IMR-90 (cell line): ENCODE measurements at regions not wholly inside any gene's neighbourhood (a gene's known extent, or its start where the extent isn't known, plus 50 kb on each side); places are given as distances from the start of the nearest gene placed in this dataset.

ENCODE experiments used
- ATAC-seq: fragments of 200-7000 bp; cut with Tn5 transposase; 2 replicates; pipeline ENCODE4 v1.9.1; 2020; ENCODE audit warnings: low read depth, mild to moderate bottlenecking, moderate library complexity
- BruUV-seq: library from RNA; stranded (reverse); fragments of 400-500 nt; replicated peaks from 2 replicates; lab custom pipeline; 2021; lab: Mats Ljungman, UMichigan
- CTCF ChIA-PET: fragments of 300-600 bp; formaldehyde crosslinking; extraction: SDS; loops from one replicate; lab custom pipeline; 2021; ENCODE audit warnings: antibody characterized with exemption; lab: Yijun Ruan, JAX
- POLR2A ChIA-PET: fragments of 300-600 bp; sonication (Branson Sonifier 250); formaldehyde crosslinking; loops from one replicate; lab custom pipeline; 2022; ENCODE audit warnings: antibody characterized with exemption; ENCODE audit not compliant: unreplicated experiment; lab: Charles Lee
- DNase-seq: peaks from one replicate; pipeline ENCODE4 v3.0.0; 2013
- H2AFZ ChIP-seq: replicated peaks from 2 replicates; pipeline ENCODE3; 2013; ENCODE audit warnings: low read length, mild to moderate bottlenecking; ENCODE audit not compliant: poor library complexity
- H2AK5ac ChIP-seq: 2 replicates; pipeline ENCODE4 v1.6.1; 2013; ENCODE audit warnings: low read depth, low read length, inconsistent platforms
- H2AK9ac ChIP-seq: replicated peaks from 2 replicates; pipeline ENCODE3; 2013; ENCODE audit warnings: mild to moderate bottlenecking, low read depth, low read length, moderate library complexity; ENCODE audit not compliant: poor library complexity
- H2BK120ac ChIP-seq: 2 replicates; pipeline ENCODE4 v1.6.1; 2013; ENCODE audit warnings: low read depth, low read length, inconsistent platforms
- H2BK15ac ChIP-seq: 3 replicates; pipeline ENCODE4 v1.6.1; 2013; ENCODE audit warnings: low read depth, low read length, inconsistent platforms
- H2BK20ac ChIP-seq: 2 replicates; pipeline ENCODE4 v1.6.1; 2013; ENCODE audit warnings: low read depth, mild to moderate bottlenecking, inconsistent platforms, low read length, moderate library complexity
- H2BK5ac ChIP-seq: 2 replicates; pipeline ENCODE4 v1.6.1; 2013; ENCODE audit warnings: mild to moderate bottlenecking, low read depth, low read length, inconsistent platforms; ENCODE audit not compliant: poor library complexity, severe bottlenecking
- H3K14ac ChIP-seq: replicated peaks from 2 replicates; pipeline ENCODE4 v1.6.1; 2013; ENCODE audit warnings: low read depth, low read length, inconsistent platforms
- H3K18ac ChIP-seq: 2 replicates; pipeline ENCODE4 v1.6.1; 2013; ENCODE audit warnings: low read depth, low read length, control low read depth
- H3K23ac ChIP-seq: 2 replicates; pipeline ENCODE4 v1.6.1; 2013; ENCODE audit warnings: low read depth, low read length, inconsistent platforms
- H3K27ac ChIP-seq: 2 replicates; pipeline ENCODE4 v1.5.1; 2013; ENCODE audit warnings: mild to moderate bottlenecking, control low read depth, low read length; ENCODE audit not compliant: insufficient read depth
- H3K27me3 ChIP-seq: 2 replicates; pipeline ENCODE4 v1.6.1; 2013; ENCODE audit warnings: low read length; ENCODE audit not compliant: control insufficient read depth, insufficient read depth
- H3K36me3 ChIP-seq: 2 replicates; pipeline ENCODE4 v1.6.1; 2013; ENCODE audit warnings: low read length, mixed read lengths; ENCODE audit not compliant: control insufficient read depth, insufficient read depth
- H3K4ac ChIP-seq: 2 replicates; pipeline ENCODE4 v1.6.1; 2013; ENCODE audit warnings: low read depth, low read length, inconsistent platforms
- H3K4me1 ChIP-seq: 2 replicates; pipeline ENCODE4 v1.6.1; 2013; ENCODE audit warnings: low read length, mixed read lengths; ENCODE audit not compliant: control insufficient read depth, insufficient read depth
- H3K4me2 ChIP-seq: 2 replicates; pipeline ENCODE4 v1.6.1; 2013; ENCODE audit warnings: low read depth, mild to moderate bottlenecking, control low read depth, low read length, moderate library complexity
- H3K4me3 ChIP-seq: 2 replicates; pipeline ENCODE4 v1.5.1; 2013; ENCODE audit warnings: low read depth, mild to moderate bottlenecking, control low read depth, low read length, moderate library complexity; ENCODE audit not compliant: insufficient read depth
- H3K56ac ChIP-seq: 2 replicates; pipeline ENCODE4 v1.6.1; 2013; ENCODE audit warnings: low read length, inconsistent platforms; ENCODE audit not compliant: insufficient read depth; ENCODE audit errors: extremely low read depth
- H3K79me1 ChIP-seq, 2 experiments: 2 replicates each; pipeline ENCODE4 v1.6.1; 2013; ENCODE audit warnings: low read length in 2 of 2, inconsistent platforms in 1 of 2, low read depth in 1 of 2
- H3K9ac ChIP-seq: 2 replicates; pipeline ENCODE4 v1.6.1; 2013; ENCODE audit warnings: low read depth, low read length, control low read depth
- H3K9me1 ChIP-seq: 2 replicates; pipeline ENCODE4 v1.6.1; 2013; ENCODE audit warnings: low read length, inconsistent platforms; ENCODE audit not compliant: insufficient read depth
- H3K9me3 ChIP-seq: 2 replicates; pipeline ENCODE4 v1.6.1; 2013; ENCODE audit warnings: low read length; ENCODE audit not compliant: control insufficient read depth, insufficient read depth
- H4K20me1 ChIP-seq: 2 replicates; pipeline ENCODE4 v1.6.1; 2013; ENCODE audit warnings: low read length, inconsistent platforms; ENCODE audit not compliant: insufficient read depth
- H4K5ac ChIP-seq: 2 replicates; pipeline ENCODE4 v1.6.1; 2013; ENCODE audit warnings: mild to moderate bottlenecking, low read depth, low read length, control low read depth
- H4K8ac ChIP-seq, 2 experiments: 2 replicates each; pipeline ENCODE4 v1.6.1; 2013; ENCODE audit warnings: low read depth in 2 of 2, low read length in 2 of 2, control low read depth in 1 of 2, inconsistent platforms in 1 of 2
- H4K91ac ChIP-seq: 2 replicates; pipeline ENCODE4 v1.6.1; 2013; ENCODE audit warnings: low read depth, low read length, inconsistent platforms; ENCODE audit not compliant: insufficient read depth
- BHLHE40 ChIP-seq: fragments of 150-350 bp; IDR thresholded peaks from 2 replicates; pipeline ENCODE4 v1.6.1; 2016; ENCODE audit warnings: mild to moderate bottlenecking, low read depth, low read length
- CEBPB ChIP-seq: IDR thresholded peaks from 2 replicates; pipeline ENCODE4 v1.6.1; 2012; ENCODE audit warnings: low read depth, low read length, improper control_type of control experiment
- CHD1 ChIP-seq: IDR thresholded peaks from 2 replicates; pipeline ENCODE4 v1.6.1; 2012; ENCODE audit warnings: low read depth, low read length, improper control_type of control experiment
- ELK1 ChIP-seq: fragments of 150-350 bp; IDR thresholded peaks from 2 replicates; pipeline ENCODE4 v1.6.1; 2016; ENCODE audit warnings: low read depth, mild to moderate bottlenecking, low read length, moderate library complexity, borderline replicate concordance
- FOS ChIP-seq: fragments of 150-350 bp; IDR thresholded peaks from 2 replicates; pipeline ENCODE4 v1.6.1; 2016; ENCODE audit warnings: low read depth, low read length
- MAFK ChIP-seq: IDR thresholded peaks from 2 replicates; pipeline ENCODE4 v1.6.1; 2012; ENCODE audit warnings: low read depth, low read length, improper control_type of control experiment
- MAZ ChIP-seq: IDR thresholded peaks from 2 replicates; pipeline ENCODE4 v1.6.1; 2012; ENCODE audit warnings: low read depth, mild to moderate bottlenecking, low read length, improper control_type of control experiment, moderate library complexity, borderline replicate concordance
- MXI1 ChIP-seq: IDR thresholded peaks from 2 replicates; pipeline ENCODE4 v1.6.1; 2012; ENCODE audit warnings: low read depth, mild to moderate bottlenecking, low read length, moderate library complexity, borderline replicate concordance
- NFE2L2 ChIP-seq: fragments of 150-350 bp; IDR thresholded peaks from 2 replicates; pipeline ENCODE4 v1.6.1; 2016; ENCODE audit warnings: low read depth, mild to moderate bottlenecking, low read length
- POLR2A ChIP-seq: IDR thresholded peaks from 2 replicates; pipeline ENCODE4 v1.6.1; 2012; ENCODE audit warnings: mild to moderate bottlenecking, low read depth, low read length
- RAD21 ChIP-seq: IDR thresholded peaks from 2 replicates; pipeline ENCODE4 v1.6.1; 2012; ENCODE audit warnings: low read length, improper control_type of control experiment
- RCOR1 ChIP-seq: IDR thresholded peaks from 2 replicates; pipeline ENCODE4 v1.6.1; 2012; ENCODE audit warnings: mild to moderate bottlenecking, low read length, improper control_type of control experiment; ENCODE audit not compliant: insufficient replicate concordance
- RFX5 ChIP-seq: IDR thresholded peaks from 2 replicates; pipeline ENCODE4 v1.8.0; 2012; ENCODE audit warnings: low read depth, mild to moderate bottlenecking, low read length, moderate library complexity
- SMC3 ChIP-seq: fragments of 150-350 bp; IDR thresholded peaks from 2 replicates; pipeline ENCODE4 v1.6.1; 2016; ENCODE audit warnings: low read depth, mild to moderate bottlenecking, antibody characterized with exemption, low read length, moderate library complexity
- USF2 ChIP-seq: fragments of 150-350 bp; IDR thresholded peaks from 2 replicates; pipeline ENCODE4 v1.6.1; 2017; ENCODE audit warnings: mild to moderate bottlenecking, antibody characterized with exemption, low read length, low read depth
- WGBS, 2 experiments: methylation state at CpG; one replicate each; pipeline versions ENCODE4 v1.1.5 to v1.1.7; 2013; ENCODE audit warnings: missing lambda C conversion rate in 2 of 2; ENCODE audit not compliant: insufficient read length in 1 of 2; ENCODE audit errors: extremely low coverage in 2 of 2; 5-methylcytosine and 5-hydroxymethylcytosine counted together
- dilution Hi-C: fragments of 300-500 bp; cut with HindIII; formaldehyde crosslinking; loops from one replicate; pipeline ENCODE4 v1.14.3; 2018; ENCODE audit warnings: low sequenced_read_pairs; ENCODE audit not compliant: unreplicated experiment
- in situ Hi-C: fragments of 300-500 bp; cut with MboI; formaldehyde crosslinking; loops from 3 replicates; pipeline ENCODE4 v1.14.3; 2019; ENCODE audit warnings: low sequenced_read_pairs, inconsistent platforms, mixed read lengths
- intact Hi-C: fragments of 100-400 bp; cut with micrococcal nuclease; formaldehyde crosslinking; loops from 2 replicates; pipeline ENCODE4 v1.10.0; 2022
- TF ChIP-seq, protein P1 (sequence below): conservative IDR thresholded peaks from 2 replicates; pipeline ENCODE4 v1.5.1; 2012; ENCODE audit warnings: mild to moderate bottlenecking, low read depth, low read length, improper control_type of control experiment

GRCh38 chr4:149166365-149166764 is 649.3 kb downstream of the IQCM start:
- in situ Hi-C loops (no loop called here), dilution Hi-C loops (no loop called here), intact Hi-C loops (no loop called here)
- H3K4me1 ChIP-seq = peaks cover 12% of the 10 kb centered on the region
- H3K36me3 ChIP-seq = no peaks in the 10 kb centered on the region
- H4K5ac ChIP-seq = peak overlapping the region; percentile 90
- WGBS, 2 experiments = no CpG with 5 or more reads among the region's 1 CpG
- H2AK5ac ChIP-seq = no peak overlapping the region
- peak overlapping the region; percentile 63; the same call in 1 of the 2 replicates for H3K23ac ChIP-seq
- no peak overlapping the region for H3K9ac ChIP-seq
- H3K18ac ChIP-seq = peak overlapping the region; percentile 97
- peak overlapping the region; percentile 65 to 81 for H4K8ac ChIP-seq
- peaks cover 3% of the 10 kb centered on the region; the same call in 1 of the 2 replicates for H3K9me1 ChIP-seq
- peak overlapping the region; percentile 71; the same call in 2 of the 3 replicates for H2BK15ac ChIP-seq
- peak overlapping the region; percentile 64; the same call in 1 of the 2 replicates for H3K4ac ChIP-seq
- POLR2A ChIA-PET = interaction anchor here (0.5 kb wide), 1 partner anchor 148 kb away, joined by 3 read pairs; no protein-coding TSS in a partner anchor
- no peak overlapping the region for H3K4me3 ChIP-seq
- peak overlapping the region; percentile 100 for H2BK5ac ChIP-seq
- no peaks in the 10 kb centered on the region for H3K27me3 ChIP-seq
- H3K56ac ChIP-seq = no peak overlapping the region
- ATAC-seq (no peak), DNase-seq (no peak)
- peak overlapping the region; percentile 89 for H2BK20ac ChIP-seq
- H2BK120ac ChIP-seq = peak overlapping the region; percentile 74
- no peak for TF ChIP-seq BHLHE40
- no peak for TF ChIP-seq CEBPB
- no peak for TF ChIP-seq FOS
- no peak for TF ChIP-seq RFX5
- no peak for TF ChIP-seq CHD1
- no peak for TF ChIP-seq USF2
- TF ChIP-seq RCOR1 = no peak
- TF ChIP-seq SMC3 = no peak
- TF ChIP-seq POLR2A = no peak
- TF ChIP-seq, protein P1, sequence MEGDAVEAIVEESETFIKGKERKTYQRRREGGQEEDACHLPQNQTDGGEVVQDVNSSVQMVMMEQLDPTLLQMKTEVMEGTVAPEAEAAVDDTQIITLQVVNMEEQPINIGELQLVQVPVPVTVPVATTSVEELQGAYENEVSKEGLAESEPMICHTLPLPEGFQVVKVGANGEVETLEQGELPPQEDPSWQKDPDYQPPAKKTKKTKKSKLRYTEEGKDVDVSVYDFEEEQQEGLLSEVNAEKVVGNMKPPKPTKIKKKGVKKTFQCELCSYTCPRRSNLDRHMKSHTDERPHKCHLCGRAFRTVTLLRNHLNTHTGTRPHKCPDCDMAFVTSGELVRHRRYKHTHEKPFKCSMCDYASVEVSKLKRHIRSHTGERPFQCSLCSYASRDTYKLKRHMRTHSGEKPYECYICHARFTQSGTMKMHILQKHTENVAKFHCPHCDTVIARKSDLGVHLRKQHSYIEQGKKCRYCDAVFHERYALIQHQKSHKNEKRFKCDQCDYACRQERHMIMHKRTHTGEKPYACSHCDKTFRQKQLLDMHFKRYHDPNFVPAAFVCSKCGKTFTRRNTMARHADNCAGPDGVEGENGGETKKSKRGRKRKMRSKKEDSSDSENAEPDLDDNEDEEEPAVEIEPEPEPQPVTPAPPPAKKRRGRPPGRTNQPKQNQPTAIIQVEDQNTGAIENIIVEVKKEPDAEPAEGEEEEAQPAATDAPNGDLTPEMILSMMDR = no peak
- TF ChIP-seq MAFK = no peak
- no peak for TF ChIP-seq NFE2L2
- no peak for TF ChIP-seq MXI1
- TF ChIP-seq RAD21 = no peak
- no peak for TF ChIP-seq MAZ
- no peak for TF ChIP-seq ELK1
- H3K4me2 ChIP-seq = peak overlapping the region; percentile 15; the same call in 1 of the 2 replicates
- no peaks in the 10 kb centered on the region for H3K79me1 ChIP-seq
- no peaks in the 10 kb centered on the region for H4K20me1 ChIP-seq
- peak overlapping the region; percentile 46; the same call in 1 of the 2 replicates for H4K91ac ChIP-seq
- CTCF ChIA-PET = no interaction called here
- H3K9me3 ChIP-seq = no peaks in the 10 kb centered on the region
- peak overlapping the region; percentile 37; the same call in 1 of the 2 replicates for H3K27ac ChIP-seq
- BruUV-seq = no TSS peak
- H3K14ac ChIP-seq = peak overlapping the region; percentile 16; the same call in 1 of the 2 replicates
- no peak overlapping the region for H2AK9ac ChIP-seq
- H2AFZ ChIP-seq = no peak overlapping the region
